ENCODE measurements at regions not wholly inside any gene's neighbourhood (a gene's known extent, or its start where the extent isn't known, plus 50 kb on each side); places are given as distances from the start of the nearest gene placed in this dataset.
A peak's percentile ranks its signal among the peaks of the same experiment; 100 is the strongest.

DNA sequence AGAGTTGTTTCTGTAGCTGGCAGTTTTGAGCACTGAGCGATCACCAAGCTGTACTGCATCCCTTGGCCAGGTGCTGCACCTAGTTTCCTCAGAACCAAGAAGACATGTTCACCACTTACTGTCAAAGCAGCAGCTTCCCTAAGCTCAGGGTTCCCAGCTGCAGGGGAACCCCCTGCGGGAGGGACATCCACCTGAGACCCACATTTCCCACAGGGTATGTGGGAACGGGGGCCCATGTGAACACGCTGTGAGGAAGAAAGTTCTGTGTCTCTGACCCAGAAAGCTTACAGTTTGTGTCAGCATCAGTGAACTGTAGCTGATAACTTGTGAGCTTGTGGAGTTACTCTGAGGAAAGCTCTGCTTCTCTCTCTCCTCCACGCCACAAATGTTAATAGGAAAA, 436.8 kb upstream of the IGFBP3 start:
- intact Hi-C loops (cut with DNase I; ENCODE audit: low total_unique reads) = no loop called here
- Histone ChIP-seq H3K4me1 (no peaks in the 10 kb centered on the region), H3K27ac (no peak overlapping the region), H3K27me3 (no peaks in the 10 kb centered on the region), H3K36me3 (no peaks in the 10 kb centered on the region), H3K4me3 (no peak overlapping the region), H3K9me3 (no peaks in the 10 kb centered on the region)
- no peak for DNase-seq
- no peak for TF ChIP-seq POLR2A (IDR thresholded peaks at IDR 0.05)
- TF ChIP-seq, protein P1, sequence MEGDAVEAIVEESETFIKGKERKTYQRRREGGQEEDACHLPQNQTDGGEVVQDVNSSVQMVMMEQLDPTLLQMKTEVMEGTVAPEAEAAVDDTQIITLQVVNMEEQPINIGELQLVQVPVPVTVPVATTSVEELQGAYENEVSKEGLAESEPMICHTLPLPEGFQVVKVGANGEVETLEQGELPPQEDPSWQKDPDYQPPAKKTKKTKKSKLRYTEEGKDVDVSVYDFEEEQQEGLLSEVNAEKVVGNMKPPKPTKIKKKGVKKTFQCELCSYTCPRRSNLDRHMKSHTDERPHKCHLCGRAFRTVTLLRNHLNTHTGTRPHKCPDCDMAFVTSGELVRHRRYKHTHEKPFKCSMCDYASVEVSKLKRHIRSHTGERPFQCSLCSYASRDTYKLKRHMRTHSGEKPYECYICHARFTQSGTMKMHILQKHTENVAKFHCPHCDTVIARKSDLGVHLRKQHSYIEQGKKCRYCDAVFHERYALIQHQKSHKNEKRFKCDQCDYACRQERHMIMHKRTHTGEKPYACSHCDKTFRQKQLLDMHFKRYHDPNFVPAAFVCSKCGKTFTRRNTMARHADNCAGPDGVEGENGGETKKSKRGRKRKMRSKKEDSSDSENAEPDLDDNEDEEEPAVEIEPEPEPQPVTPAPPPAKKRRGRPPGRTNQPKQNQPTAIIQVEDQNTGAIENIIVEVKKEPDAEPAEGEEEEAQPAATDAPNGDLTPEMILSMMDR (IDR thresholded peaks at IDR 0.05) = no peak

DNA sequence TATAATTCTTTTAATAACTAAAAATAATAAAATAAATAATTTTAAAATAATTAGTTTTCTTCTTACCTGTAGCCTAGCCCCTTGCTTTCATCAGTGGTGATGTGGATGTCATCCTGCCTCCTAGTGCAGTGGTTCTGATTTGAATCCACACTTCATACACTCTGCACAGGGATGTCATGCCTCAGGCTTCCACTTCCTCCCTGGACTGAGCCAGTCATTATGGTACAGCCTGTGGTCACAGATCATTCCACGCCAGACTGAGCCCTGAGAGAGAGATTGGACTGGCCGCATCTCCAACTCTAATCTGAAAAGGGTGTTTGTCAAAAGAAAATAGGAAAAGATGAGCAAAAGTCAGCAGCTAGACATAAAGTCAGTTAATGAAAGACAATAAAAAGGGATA, 436.2 kb upstream of the IGFBP3 start:
- no peaks in the 10 kb centered on the region for H3K9me3 ChIP-seq
- H3K4me1 ChIP-seq = no peaks in the 10 kb centered on the region

DNA sequence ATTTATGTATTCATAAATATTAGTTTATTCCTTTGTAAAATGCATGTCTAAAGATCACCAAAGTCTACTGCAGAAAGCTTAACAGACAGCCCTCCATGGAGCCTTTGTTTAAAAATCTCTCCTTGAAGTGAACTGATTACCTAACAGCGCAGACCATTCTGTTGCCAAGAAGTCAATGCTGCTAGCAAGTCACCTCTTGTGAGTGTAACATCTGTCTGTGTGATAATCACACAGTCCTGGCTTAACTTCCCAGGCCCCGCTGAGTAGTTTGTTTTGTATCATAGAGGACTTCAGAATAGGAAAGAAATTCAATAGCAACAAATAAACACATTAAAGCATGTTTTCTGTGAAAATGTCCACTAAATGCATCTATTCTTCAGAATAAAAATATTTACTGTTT, 435.3 kb upstream of the IGFBP3 start:
- H3K4me3 ChIP-seq = no peak overlapping the region
- no peaks in the 10 kb centered on the region for H3K4me1 ChIP-seq
- no peaks in the 10 kb centered on the region for H3K27me3 ChIP-seq
- no peak overlapping the region for H3K27ac ChIP-seq
- no peak for DNase-seq
- H3K9me3 ChIP-seq = no peaks in the 10 kb centered on the region
- intact Hi-C loops (cut with DNase I; ENCODE audit: low total_unique reads) = no loop called here
- TF ChIP-seq, protein P1 (IDR thresholded peaks at IDR 0.05) = no peak
- TF ChIP-seq POLR2A (IDR thresholded peaks at IDR 0.05) = no peak
- no peaks in the 10 kb centered on the region for H3K36me3 ChIP-seq

More for the DNA sequence above, 436.2 kb upstream of the IGFBP3 start:
- DNase-seq = no peak
- Histone ChIP-seq H3K27me3 (no peaks in the 10 kb centered on the region), H3K4me3 (no peak overlapping the region), H3K27ac (no peak overlapping the region), H3K36me3 (no peaks in the 10 kb centered on the region)
- TF ChIP-seq, protein P1 (IDR thresholded peaks at IDR 0.05) = no peak
- no peak for TF ChIP-seq POLR2A (IDR thresholded peaks at IDR 0.05)
- intact Hi-C loops (cut with DNase I; ENCODE audit: low total_unique reads) = no loop called here

DNA sequence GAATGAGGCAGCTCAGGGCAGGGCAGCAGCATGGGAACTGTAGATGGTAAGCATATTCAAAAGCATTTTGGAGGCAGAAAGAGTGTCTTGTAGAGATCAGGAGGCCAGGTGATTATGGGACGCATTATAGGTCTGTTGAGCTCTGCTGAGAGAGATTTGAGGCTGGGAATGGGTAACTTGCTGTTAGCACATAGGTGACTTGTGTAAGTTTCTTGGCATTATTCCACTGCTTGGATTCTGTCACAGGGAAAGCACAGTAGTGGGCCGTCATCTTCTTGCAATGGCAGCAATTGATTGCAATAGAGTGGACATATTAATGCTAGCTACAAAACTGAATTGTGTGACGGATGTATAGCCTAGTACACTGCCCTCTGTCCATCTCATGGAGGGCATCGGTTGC, 434.3 kb upstream of the IGFBP3 start:
- Histone ChIP-seq H3K27ac (no peak overlapping the region), H3K4me3 (no peak overlapping the region), H3K9me3 (no peaks in the 10 kb centered on the region), H3K36me3 (no peaks in the 10 kb centered on the region), H3K27me3 (no peaks in the 10 kb centered on the region), H3K4me1 (no peaks in the 10 kb centered on the region)
- no peak for DNase-seq
- no peak for TF ChIP-seq POLR2A (IDR thresholded peaks at IDR 0.05)
- TF ChIP-seq, protein P1 (IDR thresholded peaks at IDR 0.05) = no peak
- intact Hi-C loops (cut with DNase I; ENCODE audit: low total_unique reads) = no loop called here

DNA sequence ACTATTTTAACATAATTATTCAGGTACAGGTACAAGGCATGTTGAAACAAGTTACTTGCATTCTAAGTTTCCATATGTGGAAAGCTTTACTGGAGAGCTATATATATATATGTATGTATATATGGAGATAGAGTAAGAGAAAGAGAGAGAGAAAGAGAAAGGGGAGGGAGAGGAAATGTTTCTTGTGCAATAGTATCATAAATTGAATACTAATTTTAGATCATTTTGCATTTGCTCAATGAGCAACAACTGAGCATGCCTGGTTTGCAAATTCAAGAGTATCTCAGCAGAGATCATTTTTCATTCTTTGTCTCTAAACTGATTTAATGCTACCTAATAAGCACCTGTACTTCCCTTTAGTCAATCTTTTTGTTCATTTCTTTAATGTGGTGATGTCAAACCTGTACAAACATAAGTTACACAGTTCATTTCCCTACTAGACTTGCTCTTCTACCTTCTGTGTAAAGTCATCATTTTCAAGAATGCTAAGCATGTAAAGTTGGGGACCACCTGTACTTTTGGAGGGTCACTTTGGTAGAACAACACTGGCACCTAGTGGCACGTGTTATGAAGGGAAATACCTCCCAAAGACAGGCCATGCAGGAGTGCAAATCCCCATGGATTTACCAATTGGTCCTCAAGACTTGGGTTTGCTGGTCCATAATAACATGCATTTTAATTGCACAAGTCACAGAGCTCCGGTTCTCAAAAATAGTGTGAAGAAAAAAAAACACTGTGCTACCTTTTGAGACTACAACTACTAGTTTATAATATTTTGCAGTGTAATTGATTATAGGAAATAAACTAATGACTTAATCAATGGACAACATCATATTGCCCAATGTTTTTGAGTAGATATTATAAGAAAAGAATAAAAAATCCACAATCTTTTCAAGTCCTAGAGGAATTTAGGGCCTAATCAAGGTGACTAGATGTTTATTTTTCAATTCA, 431.2 kb upstream of the IGFBP3 start:
- peak; percentile 21 to 23 for DNase-seq
- no peak overlapping the region for H3K4me3 ChIP-seq
- H3K9me3 ChIP-seq = no peaks in the 10 kb centered on the region
- intact Hi-C loops (cut with DNase I; ENCODE audit: low total_unique reads) = no loop called here
- H3K36me3 ChIP-seq = no peaks in the 10 kb centered on the region
- TF ChIP-seq POLR2A (IDR thresholded peaks at IDR 0.05) = no peak
- TF ChIP-seq, protein P1 (IDR thresholded peaks at IDR 0.05) = peak; percentile 36 to 62 (median 48)
- H3K4me1 ChIP-seq = no peaks in the 10 kb centered on the region
- no peak overlapping the region for H3K27ac ChIP-seq
- H3K27me3 ChIP-seq = no peaks in the 10 kb centered on the region
